ENCODE measurements at regions not wholly inside any gene's neighbourhood (a gene's known extent, or its start where the extent isn't known, plus 50 kb on each side); places are given as distances from the start of the nearest gene placed in this dataset.

- TF ChIP-seq CTCF (IDR thresholded peaks at IDR 0.05) (no peak), POLR2A (IDR thresholded peaks at IDR 0.05) (no peak)
Measured at GRCh38 chr1:172813330-172813729, 154.4 kb downstream of the FASLG start.
